ENCODE measurements at regions not wholly inside any gene's neighbourhood (a gene's known extent, or its start where the extent isn't known, plus 50 kb on each side); places are given as distances from the start of the nearest gene placed in this dataset.
"Not testable (repeated sequence)": the region's sequence is repeated elsewhere in the genome, so short reads cannot be mapped to it uniquely, and the experiment has no call there.

DNA sequence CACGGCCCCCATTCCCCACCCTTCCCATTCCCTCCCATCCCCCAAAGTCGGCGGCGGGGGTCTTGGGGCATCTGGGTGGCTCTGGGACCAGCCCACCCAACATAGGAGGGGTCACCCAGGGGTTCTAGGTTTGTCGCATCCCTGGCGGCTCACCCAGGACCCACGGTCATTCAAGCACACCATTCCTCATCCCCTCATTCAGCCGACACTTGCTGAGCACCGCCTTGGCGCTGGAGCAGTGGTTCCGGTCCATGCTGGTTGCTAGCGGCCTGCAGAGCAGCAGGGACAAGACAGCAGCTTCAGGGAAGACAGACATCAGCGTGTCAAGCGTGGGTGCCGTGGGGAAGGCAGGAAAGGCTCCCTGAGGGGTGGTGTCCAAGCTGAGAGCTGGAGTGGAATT, 50.5 kb upstream of the OTOS start:
- no peak for DNase-seq

DNA sequence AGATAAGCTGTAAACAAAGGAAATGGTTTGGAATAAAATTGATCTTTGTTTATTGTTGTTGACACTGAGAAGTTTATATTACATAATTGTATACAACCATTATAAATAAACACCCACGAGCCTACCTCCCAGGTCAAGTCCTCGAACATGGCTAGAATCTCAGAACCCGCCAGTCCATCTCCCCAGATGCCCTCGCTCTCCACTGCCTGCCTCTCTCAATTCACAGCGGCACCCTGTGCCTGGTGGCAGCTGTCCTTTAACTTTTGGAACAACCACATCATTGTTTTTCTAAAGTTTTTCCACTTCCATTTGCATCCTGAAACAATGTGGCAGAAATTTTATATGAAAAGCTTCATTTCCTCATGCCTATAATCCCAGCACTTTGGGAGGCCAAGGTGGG, 52.2 kb upstream of the OTOS start:
- DNase-seq: no peak

GRCh38 chr2:240194341-240194762, 53.9 kb upstream of the OTOS start:
- DNase-seq: not testable (repeated sequence)

- no peak for DNase-seq
These were observed 54.9 kb upstream of the OTOS start for GRCh38 chr2:240195316-240195861.

GRCh38 chr2:240196716-240197461, 56.4 kb upstream of the OTOS start:
- no peak for DNase-seq

GRCh38 chr2:240197462-240198139, 57.1 kb upstream of the OTOS start:
- DNase-seq: no peak

- DNase-seq: no peak
These were observed 57.8 kb upstream of the OTOS start for GRCh38 chr2:240198226-240198625.

- DNase-seq: no peak
These were observed 58.8 kb upstream of the OTOS start for GRCh38 chr2:240199133-240199870.

DNA sequence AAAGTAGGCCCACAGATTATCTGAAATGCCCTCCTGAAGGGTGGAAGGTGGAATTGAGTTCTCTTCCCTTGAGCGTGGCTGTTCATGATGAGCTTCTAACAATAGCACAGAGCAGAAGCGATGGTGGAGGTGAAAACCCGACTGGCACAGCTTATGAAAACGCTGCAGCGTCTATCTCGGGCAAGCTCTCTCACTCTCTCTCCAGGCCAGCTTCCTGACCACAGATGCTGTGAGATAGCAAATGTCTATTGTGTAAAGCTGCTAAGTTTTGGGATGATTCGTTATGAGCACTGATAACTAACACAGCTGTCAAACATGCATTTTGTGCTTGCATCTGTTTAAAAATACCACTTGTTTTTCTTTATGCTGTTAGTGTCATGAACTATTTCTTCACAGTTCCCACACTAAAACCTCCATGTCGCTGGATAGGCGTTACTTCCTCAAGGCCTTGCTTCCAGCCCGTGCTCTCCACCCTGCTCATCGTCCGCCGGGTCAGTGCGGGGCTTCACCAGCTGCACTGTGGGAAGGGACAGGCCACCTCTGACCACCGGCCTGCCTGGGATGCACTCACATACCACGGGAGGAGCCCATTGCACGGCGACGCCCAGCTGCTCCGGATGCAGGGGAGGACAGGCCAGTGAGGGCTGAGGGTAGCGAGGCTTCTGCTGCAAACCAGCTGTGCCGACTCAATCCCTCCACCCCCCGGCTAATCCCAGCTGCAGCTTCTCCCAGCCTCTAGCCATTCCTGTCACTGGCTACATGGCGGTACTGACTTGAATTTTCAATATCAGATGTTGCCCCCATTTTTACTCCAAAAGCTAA, 60.0 kb upstream of the OTOS start:
- no peak for DNase-seq

GRCh38 chr2:240201866-240202265, 61.4 kb upstream of the OTOS start:
- no peak for DNase-seq

DNA sequence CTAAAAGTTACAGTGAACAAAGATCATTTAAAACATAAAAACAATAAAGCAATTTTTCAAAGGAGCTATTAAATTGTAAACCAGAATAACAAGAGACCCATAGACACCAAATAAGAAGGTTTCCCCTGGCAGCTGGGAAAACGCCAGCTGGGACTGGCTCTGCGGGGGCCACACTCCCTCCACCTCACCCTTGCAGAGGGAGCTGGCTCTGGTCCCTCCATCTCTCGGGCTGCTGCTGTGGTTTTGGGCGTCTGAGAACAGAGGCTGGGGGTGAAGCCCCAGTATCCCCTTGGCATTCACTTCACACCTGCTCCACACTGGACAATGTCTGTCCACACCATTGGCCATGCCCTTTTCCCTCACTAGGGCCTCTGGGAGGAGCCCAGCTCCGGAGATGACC, 62.1 kb upstream of the OTOS start:
- no peak for DNase-seq

DNA sequence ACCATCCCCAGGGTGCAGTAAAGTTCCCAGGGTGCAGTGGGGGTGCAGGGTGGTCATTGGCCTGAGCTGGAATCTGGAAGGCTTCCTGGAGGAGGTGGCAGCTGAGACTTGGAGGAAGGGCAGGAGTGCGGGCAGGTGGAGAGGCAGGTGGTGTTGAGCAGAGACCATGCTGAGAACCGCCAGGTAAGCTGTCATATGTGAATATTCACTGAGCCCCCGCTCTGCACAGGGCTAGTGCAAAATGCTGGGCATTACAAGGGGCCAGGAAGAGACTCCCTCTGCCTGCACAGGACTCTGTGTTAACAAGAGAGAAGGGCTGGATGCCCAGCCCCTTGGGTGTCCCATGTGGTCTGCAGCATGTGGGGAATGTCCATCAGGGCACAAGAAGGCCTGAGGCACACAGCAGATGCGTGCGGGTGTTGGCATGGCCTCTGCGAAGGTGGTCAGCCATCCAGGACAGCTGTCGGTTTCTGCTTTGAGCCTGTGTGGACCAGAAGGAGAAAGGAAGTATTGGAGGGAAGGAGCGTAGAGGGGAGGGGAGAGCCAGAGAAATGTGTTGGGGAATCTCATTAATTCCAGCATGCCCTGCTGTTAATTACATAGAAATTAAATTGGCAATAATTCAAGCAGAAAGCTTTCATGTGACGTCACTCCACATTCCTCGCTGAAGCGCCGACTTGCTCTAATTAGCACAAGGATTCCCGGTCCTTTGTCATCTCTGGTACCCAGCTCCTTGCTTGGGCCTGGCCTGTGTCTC, 62.8 kb upstream of the OTOS start:
- DNase-seq: no peak

GRCh38 chr2:240203788-240204270, 63.4 kb upstream of the OTOS start:
- no peak for DNase-seq

DNA sequence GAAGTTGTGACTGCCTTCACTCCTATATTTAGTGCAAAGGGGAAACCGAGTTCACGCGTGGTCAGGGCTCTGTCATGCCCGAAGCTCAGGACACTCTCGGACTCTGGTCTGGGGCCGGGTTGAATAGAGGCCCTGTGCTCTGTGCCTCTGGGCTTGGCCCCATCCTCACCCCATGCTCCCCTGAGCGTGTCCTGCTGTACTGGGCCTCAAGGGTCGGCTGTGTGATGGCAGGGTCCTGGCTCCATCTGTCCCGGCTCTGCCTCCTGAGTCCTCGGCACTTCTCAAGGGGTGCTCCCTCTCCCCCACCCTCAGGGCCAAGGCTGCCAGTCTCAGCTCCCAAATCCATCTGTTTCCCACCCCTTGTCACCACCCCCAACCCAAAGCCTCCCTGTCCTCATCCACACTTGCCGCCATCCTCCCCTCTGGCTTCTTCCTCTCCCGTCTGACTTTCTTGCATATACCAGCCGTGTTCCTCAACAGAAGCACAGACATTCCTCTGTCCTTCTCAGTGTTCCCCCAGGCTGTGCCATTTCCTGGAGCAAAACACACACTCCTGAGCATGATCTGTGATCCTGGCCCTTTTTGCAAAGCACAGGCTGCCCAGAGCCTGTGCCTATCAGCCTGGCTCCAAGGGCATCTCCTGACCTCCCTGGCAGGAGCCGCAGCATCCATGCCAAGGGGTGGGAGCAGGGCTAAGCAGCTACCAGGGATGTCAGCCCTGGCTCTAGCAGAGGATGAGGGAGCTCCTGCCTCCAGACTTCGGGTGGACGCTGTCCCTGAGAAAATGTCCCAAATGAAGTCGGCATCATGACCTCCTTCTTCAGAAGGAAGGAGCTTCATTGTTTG, 64.2 kb upstream of the OTOS start:
- no peak for DNase-seq

GRCh38 chr2:240205348-240205747, 64.9 kb upstream of the OTOS start:
- no peak for DNase-seq

DNA sequence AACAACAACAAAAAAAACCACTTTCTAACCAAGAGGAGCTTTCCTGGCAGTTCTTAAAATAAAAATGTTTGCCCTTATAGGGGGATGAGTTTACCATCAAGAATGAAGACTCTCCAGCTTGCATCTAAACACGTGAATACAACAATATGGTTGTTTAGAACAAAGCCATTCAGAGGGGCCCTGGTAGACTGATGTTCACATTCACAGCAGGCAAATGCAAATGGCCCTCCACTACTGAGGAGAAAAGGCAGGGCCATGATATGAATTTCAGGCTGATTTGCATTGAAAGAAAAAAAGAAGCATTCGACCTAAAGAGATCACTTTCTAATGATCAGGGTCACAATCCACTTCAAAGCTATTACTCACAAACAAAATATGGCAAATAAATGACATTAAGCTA, 65.3 kb upstream of the OTOS start:
- no peak for DNase-seq

DNA sequence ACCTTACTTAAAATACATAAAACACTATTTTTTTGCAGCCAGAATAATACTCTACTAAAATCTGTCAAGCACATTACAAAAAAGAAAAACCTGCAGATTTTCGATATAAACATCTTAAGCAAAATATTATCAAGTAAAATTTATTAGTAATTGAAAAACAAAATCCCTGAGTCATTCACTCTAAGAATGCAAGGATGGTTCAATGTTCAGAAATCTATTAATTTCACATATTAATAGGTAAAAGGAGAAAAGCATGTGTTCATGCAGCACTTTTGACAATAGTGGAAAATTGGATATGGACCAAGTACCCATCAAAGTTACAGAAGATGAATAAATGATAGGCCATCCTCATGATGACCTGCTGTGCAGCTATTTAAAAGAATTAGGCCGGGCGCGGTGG, 66.2 kb upstream of the OTOS start:
- DNase-seq: no peak

- no peak for DNase-seq
These were observed 67.2 kb upstream of the OTOS start for GRCh38 chr2:240207661-240208060.

DNA sequence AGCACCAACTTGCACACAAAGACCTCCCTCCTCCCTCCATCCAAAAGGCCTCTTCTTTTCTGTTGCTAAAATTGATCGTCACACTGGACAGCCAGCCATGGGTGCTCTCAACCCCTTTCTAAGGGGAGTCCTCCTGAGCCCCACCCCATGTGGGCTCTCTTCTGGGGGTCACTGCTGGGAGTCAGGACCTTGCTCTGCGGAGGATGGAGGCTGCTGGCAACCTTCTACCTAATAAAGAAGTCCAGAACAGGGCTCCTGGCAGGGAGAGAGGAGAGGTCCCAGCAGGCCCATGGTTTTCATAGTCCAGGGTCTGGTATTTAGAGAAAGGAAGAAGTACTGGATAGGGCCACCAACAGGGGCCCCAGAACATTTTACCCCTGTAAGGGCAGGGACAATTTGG, 67.6 kb upstream of the OTOS start:
- DNase-seq: no peak

DNA sequence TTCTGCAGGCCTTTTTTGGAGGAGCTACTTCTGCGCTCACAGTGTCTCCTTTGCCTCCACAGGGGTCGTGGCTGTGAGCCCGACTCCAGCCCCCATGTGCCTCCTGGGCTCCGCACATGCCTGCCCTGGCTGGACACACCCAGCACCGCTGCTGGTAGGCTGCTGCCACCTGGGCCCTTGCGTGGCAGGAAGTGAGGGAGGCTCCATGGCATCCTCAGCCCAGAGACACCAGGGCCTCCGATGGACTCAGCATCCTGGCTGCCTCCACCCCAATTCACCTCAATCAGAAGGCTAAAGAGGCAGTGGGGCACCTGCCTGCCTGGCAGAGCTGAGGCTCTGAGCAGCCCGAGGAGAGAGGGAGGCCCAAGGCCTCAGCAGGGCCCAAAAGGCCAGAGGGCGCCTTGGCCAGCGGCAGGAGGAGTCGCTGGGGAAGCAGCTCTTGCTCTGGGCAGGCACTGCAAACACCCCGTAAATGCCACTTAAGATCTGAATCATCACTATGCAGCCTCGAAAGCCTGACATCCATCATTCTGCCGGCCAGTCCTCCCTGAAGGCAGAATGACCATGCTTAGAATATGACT, 68.3 kb upstream of the OTOS start:
- DNase-seq: no peak

Measured in activated gamma-delta T cell (primary cell).